HK-2 (cell line): ENCODE measurements at regions not wholly inside any gene's neighbourhood (a gene's known extent, or its start where the extent isn't known, plus 50 kb on each side); places are given as distances from the start of the nearest gene placed in this dataset.

Source experiments
- DNase-seq: peaks from one replicate; pipeline ENCODE4 v3.0.0-alpha.2; 2018; ENCODE audit not compliant: unreplicated experiment

GRCh38 chr14:100955201-100955600 is 51.7 kb upstream of the RTL1 start:
- DNase-seq, result no peak

GRCh38 chr14:100962494-100962893 is 59.0 kb upstream of the RTL1 start:
- DNase-seq, result no peak

GRCh38 chr14:100965296-100965695 is 61.8 kb upstream of the RTL1 start:
- DNase-seq, result peak; percentile 38

GRCh38 chr14:100967178-100967577 is 63.7 kb upstream of the RTL1 start:
- no peak for DNase-seq

GRCh38 chr14:100967930-100968329 is 64.4 kb upstream of the RTL1 start:
- no peak for DNase-seq

GRCh38 chr14:100972118-100972897 is 68.8 kb upstream of the RTL1 start:
- no peak for DNase-seq

GRCh38 chr14:100975671-100976070 is 72.1 kb upstream of the RTL1 start:
- no peak for DNase-seq

GRCh38 chr14:100979079-100979478 is 75.6 kb upstream of the RTL1 start:
- no peak for DNase-seq

- DNase-seq, result no peak
Measured at GRCh38 chr14:100979780-100980179, 76.3 kb upstream of the RTL1 start.

- DNase-seq, result no peak
Measured at GRCh38 chr14:100980823-100981222, 77.3 kb upstream of the RTL1 start.

GRCh38 chr14:100981809-100982208 is 78.3 kb upstream of the RTL1 start:
- no peak for DNase-seq

- no peak for DNase-seq
Measured at GRCh38 chr14:100982353-100982752, 78.8 kb upstream of the RTL1 start.

- DNase-seq, result no peak
Measured at GRCh38 chr14:100982762-100983161, 79.2 kb upstream of the RTL1 start.

- DNase-seq, result no peak
Measured at GRCh38 chr14:100983710-100984109, 80.2 kb upstream of the RTL1 start.

- DNase-seq, result no peak
Measured at GRCh38 chr14:100988011-100988410, 84.5 kb upstream of the RTL1 start.

GRCh38 chr14:100988411-100988900 is 84.9 kb upstream of the RTL1 start:
- DNase-seq, result peak; percentile 47

- no peak for DNase-seq
Measured at GRCh38 chr14:100988956-100989355, 85.4 kb upstream of the RTL1 start.

GRCh38 chr14:100989924-100990323 is 86.4 kb upstream of the RTL1 start:
- no peak for DNase-seq

GRCh38 chr14:100994082-100994481 is 90.6 kb upstream of the RTL1 start:
- DNase-seq, result no peak

- DNase-seq, result no peak
Measured at GRCh38 chr14:100994756-100995330, 91.3 kb upstream of the RTL1 start.

GRCh38 chr14:101000711-101001250 is 97.3 kb upstream of the RTL1 start:
- DNase-seq, result no peak

GRCh38 chr14:101001311-101002069 is 98.0 kb upstream of the RTL1 start:
- DNase-seq, result peak; percentile 30
